Tongue (tissue), 1 donor: ENCODE measurements at regions not wholly inside any gene's neighbourhood (a gene's known extent, or its start where the extent isn't known, plus 50 kb on each side); places are given as distances from the start of the nearest gene placed in this dataset.

ENCODE experiments used
- DNase-seq: peaks from one replicate; pipeline ENCODE4 v3.0.0-alpha.2; 2015

DNA sequence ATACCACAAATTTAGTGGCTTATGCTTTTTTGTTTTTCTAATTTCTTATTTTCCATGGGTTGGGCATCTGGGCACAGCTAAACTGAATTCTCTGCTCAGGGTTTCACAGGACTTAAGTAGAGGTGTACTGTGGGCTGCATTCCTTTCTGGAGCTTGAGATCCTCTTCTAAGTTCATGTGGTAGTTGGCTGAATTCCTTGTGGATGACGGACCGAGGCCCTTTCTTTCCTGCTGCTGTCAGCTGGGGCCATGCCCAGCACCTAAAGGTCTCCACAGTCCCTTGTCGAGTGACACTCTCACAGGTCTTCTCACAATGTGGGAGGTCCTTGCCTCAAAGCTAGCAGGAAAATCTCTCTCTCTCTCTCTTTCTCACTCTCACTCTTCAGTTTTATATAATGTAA is 433.5 kb upstream of the LRATD1 start:
- no peak for DNase-seq

DNA sequence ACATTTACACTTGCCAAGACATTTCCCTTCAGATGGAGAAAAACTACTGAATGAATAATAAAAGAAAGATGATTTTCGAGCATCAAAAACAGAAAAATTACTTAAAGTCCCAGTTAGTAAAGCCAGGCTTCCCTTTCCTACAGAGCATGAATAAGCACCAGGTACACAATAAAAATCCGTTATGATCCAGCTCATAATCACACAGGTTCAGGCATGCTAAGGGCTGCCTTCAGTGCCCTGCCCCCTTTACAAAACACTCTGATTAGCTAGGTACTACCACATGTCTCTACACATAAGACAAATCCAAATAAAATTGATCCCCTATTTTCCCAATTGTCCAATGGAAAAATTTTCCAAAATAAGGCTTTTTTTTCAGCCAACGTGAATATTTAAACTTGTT is 413.2 kb upstream of the LRATD1 start:
- no peak for DNase-seq

DNA sequence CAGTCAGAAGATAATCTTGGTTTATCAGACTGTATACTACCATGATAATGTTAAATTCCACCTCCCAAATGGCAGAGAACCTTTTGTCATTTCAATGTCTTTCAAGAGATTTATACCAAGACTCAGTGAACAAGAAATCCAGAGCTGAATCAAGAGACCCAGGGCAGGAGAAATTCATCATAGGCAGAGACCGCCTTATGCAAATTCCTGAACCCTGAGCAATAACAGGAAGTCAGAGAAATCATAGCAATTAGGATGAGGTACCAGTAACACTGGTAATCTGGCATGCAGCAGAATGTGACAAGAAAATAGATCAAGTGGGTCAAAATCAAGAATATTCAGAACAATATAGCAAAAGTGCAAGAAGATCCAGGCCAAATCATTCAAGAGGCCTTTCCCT is 412.4 kb upstream of the LRATD1 start:
- DNase-seq = no peak

DNA sequence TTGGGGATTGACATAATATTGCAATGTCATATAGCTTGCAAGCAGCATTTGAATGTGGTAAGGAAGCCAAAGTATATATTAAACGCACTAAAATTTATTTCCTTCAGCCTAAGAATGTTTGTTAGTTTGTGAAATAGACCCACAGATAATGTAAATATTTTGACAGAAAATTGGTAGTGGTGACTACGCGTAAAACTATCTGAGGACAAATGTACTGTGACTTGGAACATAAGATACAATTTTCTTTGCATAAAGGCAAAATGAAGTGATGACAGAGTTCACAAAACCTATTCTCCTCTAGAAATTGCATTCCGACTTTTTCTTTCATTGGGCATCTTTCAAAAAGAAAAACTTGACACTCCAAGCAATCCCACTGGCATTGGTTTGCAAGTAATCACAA is 411.1 kb upstream of the LRATD1 start:
- no peak for DNase-seq

DNA sequence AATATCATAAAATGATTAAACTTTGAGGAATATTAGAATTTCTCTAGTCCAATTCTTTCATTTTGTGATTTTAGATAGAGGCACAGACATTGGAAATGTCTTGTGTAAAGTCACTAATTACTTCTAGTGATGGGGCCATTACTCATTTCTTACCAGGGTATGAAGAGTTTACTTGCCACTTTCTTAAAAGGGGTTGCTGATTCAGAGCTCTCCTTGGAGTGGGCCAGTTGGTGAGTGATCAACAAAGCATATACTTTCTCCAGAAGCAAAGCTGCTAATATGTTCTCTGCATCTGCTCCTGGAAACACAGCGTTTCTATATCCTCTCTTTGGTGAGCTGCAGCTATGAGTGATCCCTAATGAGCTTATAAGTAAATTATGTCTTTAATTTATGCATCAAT is 408.9 kb upstream of the LRATD1 start:
- DNase-seq = no peak

DNA sequence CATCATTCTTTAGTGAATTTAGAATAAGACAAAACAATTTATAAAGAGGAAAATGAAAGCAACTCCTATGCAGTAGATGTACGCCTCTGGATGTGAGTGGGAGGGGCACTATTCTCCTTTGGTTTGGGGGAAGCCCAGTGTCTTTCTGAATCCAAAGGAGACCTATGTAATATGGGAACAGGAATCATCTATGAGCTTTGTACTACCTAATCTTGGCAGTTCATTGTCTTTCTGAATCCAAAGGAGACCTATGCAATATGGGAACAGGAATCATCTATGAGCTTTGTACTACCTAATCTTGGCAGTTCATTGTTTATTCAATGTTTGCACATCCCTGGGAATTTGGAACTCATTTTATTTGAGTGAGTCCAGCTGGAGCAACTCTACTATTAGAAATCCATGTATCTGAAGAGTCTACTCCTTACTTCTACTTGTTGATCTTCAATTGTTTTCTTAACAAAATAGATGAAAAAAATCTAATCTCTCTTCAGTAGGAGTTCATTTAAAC is 401.1 kb upstream of the LRATD1 start:
- peak; percentile 11 for DNase-seq

DNA sequence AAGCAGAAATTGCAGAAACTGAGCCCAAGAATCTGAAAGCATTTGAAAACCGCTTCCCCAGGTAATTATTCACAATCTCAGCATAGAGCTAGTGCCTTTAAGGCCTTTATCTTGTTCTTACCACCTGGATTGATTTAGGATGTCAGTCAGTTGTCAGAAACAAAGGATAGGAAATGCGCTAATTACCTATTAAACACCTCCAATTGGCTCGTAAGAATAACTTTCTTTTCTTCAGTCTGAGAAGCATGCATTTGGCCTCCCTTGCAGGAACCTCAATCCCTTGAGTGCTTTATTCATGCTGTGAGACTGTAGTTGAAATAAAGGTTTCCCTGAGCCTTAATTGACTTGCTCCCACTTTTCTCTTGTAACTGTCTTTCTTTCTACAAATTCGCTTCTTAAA is 400.3 kb upstream of the LRATD1 start:
- DNase-seq = no peak

DNA sequence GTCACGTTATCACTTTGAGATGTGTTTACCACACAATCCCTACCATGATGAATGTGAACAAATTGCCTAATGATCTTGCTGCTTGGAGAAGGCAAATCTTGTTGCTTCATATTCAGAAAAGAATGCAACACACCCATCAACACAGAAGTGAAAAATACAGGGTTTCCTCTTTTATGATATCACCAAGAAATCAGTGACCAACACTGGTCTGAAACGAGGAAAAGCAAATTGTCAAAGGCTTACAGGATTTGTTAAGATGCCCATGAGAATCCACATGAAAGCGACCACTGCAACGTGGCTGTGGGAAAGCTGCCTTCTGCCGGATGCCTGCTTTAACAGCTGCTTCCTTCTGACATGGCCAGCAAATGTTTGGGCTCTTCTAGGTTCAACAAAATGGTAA is 397.6 kb upstream of the LRATD1 start:
- peak; percentile 11 for DNase-seq

DNA sequence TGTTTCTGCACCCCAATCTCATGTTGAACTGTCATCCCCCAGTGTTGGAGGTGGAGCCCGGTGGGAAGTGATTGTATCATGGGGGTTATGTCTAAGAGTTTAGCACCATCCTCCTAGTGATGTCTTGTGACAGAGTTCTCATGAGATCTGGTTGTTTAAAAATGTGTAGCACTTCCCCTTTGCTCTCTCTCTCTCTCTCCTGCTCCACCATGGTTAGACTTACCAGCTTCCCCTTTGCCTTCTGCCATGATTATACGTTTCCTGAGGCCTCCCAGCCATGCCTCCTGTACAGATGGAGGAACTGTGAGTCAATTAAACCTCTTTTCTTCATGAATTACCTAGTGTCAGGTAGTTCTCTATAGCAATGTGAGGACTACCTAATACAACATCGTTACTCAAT is 396.9 kb upstream of the LRATD1 start:
- no peak for DNase-seq

DNA sequence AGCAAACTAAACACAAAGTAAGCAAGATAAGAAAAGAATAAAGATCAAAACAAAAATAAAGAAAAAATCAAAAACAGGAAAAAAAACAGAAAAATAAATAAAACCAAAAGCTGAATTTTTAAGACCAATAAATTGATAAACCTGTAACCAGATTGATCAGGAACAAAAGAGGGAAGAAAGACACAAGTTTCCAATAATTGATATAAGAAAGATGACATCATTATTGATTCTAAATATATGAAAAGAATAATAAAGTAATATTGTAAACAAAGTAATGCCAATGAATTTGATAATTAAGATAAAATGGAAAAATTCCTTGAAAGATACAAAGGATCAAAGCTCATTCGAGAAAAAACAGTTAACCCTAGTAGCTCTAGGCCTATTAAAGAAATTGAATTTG is 394.6 kb upstream of the LRATD1 start:
- no peak for DNase-seq

DNA sequence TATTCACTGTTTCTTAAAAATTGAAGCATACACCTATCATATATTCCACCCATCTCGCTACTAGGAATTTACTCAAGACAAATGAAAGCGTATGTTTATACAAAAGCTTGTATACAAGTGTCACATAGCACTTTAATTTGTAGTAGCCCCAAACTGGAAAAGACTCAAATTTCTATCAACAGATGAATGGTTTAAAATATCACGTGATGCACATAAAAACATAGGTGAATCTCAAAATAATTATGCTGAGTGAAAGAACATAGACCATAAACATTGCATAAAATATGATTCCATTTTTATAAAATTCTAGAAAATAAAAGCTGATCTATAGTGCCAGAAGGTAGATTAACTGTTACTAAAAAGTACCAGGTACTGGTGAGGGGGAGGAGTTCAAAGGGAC is 392.9 kb upstream of the LRATD1 start:
- no peak for DNase-seq

DNA sequence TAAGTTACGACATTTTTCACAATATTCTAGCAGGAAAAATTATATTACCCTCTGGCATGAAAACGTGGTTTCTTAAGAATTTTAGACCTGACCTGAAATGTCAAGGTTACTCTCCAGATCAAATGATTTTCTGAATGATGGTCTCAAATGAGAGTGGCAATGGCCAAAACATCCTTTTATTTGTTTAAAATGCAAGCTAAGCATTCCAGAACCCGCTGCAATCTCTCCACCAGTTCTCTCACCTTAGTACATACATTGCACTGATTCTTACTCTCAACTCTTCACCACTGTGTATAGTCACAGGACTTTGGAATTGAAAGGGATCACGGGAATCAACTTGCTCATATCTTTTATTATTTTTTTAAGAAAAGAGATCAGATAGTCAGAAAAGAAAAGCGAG is 391.6 kb upstream of the LRATD1 start:
- DNase-seq = no peak

DNA sequence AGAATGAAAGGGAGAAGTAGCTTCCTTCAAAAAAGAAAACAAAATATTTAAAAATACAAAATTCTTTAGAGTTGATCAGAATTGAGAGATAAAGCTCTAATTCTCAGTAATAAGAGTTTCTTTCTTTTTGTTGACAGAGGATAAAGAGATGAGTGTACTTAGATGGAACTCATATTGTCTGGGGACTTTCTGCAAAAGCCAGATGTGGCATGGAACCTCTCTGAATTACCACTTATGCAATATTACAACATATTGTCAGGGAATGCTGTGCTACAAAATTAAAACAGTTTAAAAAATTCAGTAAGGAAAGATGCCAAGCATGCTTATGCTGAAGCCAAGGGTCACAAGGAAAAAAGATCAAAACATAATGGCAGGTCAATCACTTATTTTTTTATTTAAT is 386.6 kb upstream of the LRATD1 start:
- no peak for DNase-seq

DNA sequence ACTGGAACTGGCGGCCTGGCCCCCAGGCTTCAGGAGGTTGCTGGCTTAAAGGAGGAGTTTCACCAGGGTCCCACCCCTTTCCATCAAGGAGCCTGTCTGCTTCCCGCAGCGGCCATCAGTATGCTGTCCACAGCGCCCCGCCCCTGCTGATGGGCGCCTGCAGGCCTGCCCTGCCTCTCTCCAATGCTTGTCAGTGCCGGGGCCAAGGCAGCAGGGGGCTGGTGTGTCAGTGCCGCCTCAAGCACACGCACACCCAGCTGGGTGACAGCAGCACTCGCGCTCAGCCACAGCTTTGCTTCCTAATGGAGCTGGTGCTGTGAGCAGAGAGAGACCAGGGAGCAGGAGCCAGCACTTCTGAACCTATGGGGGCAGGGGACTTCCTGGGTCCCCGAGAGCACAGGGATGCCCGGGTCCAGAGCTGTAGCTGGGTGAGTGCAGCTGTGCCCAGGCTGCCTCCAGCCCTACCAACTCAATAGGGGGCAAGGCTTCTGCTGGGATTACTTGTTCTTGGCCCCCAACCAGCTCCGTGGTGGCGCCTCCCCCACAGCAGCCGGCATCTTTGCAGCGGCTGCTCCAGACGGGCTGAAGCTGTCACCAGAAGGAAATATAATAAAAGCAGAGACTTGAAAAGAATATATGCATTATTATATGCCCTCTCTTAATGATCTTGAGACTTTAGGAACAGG is 377.2 kb upstream of the LRATD1 start:
- DNase-seq = no peak

DNA sequence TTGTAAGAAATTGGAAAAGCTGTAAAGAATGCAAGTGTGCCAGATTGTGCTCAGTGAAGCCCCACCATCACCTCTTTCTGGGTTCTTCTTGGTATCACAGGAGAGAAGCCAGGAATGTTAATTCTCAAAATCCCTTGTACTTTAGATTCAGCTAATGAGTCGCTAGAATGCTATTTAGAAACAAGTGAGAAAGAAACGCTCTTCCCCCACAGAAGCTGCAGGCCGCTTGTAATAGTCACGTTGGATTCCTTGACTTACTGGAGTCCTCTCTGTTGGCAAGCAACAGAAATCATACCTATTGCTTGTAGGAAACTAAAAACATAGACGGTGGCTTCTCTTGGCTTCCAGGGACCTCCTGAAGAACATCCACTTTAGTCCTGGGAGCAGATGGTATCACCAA is 375.6 kb upstream of the LRATD1 start:
- DNase-seq = no peak

DNA sequence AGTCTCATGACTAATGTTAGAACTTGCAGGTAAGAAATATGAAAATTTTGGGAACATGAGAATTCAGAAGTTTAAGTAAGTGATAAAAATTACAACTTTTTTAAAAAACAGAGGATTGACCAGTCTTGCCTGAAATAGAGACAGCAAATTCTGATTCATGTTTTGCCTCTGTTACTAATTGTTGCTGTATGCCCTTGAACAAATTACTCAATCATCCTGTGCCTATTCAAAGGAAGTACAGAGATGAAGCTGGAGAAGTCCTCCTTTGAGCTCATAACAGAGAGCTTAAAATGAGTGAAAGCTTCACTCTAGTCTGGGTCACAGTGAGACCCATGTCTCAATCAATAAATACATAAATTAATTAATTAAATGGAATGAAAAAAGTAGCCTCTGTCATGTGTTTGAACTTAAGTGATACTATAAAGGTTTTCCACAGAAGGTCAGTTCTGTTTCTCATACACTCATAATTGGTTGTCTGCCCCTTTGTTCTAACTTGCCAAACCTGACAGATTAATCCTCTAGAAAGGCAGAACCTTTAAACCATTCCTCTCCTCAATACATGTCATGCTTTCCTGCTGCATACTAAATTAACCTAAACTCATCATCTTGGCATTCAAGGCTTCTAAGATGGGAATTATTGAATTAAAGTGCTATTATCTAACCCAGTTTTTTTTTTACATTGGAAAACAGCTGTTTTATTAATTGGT is 374.6 kb upstream of the LRATD1 start:
- DNase-seq = no peak

DNA sequence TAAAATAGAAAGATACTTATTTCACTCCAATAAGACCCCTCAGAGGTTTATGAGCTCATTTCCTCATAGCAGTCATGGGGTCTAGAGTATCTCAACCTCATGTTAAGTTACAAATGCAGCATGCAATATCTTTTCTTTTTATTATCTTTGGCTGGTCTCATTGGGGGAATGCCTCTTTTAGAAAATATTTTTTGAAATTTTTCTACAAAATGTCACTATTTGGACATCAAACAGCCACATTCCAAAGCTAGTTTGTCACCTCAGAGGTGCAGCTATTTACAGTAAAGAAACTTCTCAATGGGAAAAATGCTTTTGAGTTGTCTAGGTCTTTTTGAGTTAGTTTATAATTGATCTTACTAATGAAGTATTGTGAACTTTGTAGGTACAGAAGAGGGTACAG is 370.7 kb upstream of the LRATD1 start:
- no peak for DNase-seq

DNA sequence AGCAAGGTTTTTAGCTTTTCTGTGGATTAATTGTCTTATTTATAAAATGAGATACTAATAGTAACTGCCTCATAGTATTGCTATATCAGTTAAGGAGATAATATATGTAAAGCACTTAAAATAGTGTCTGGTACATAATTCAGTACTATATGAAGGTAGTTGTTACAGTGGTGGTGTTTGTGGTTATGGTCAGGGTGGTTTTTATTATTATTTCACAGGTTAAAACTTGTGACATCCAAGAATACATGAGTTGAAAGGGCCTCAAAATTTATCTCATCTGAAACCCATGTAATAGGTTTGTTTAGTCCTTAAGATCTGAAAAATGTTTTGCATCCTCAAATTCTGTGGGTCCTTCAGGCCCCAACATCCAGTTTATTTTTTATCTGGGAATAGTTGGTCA is 369.5 kb upstream of the LRATD1 start:
- no peak for DNase-seq

DNA sequence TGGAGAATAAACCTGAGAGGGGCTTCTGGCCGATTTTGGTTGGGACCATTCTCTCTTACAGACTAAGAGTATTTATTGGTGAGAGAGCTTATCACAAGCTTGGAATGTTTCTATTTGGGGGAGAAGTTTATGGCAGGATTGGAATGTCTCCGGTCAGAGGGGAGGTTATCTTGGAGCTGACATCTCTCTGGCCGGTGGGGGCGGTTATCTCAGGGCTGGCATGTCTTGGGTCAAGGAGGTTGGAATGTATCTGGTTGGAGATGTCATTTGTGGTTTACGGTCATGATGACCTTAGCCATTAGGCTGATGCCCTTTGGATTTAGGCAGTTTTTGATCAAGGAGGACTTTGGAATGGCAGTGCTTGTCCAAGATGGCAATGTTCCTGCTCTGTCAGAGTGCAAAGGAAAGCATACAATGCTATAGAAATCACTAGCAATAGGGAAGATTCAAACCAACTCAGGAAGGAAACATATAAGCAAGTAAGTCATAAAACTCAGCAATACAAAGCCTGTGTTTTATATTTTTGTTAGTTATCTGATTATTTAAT is 362.4 kb upstream of the LRATD1 start:
- DNase-seq = no peak

DNA sequence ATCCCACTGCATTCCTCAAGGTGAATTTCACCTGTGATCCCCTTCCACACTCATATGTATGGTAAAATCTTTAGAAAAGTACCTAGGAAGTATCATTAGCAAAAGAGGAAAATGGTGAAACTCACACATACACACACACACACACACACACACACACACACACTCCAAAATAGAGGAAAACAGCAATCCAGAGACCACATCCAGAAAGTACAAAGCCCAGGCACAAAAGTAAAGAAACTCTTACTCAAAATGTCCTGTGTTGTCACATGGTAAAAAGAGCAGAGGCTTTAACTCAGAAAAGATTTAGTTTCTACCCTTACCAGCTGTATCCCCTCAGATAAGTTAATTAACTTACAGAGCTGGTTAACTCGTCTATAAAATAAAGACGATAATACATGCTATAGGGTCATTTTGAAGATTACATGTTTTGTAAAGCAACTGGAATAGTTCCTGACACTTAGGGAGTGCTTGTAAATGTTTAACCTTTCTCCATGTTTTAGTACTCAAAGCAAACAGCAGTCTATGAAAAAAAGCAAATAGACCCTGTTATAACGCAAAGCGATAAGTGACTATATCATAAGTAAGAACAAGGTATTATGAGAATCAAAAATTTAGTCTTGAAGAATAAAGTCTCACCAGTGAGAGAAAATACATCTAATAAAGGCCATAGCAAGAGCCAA is 360.0 kb upstream of the LRATD1 start:
- DNase-seq = no peak

DNA sequence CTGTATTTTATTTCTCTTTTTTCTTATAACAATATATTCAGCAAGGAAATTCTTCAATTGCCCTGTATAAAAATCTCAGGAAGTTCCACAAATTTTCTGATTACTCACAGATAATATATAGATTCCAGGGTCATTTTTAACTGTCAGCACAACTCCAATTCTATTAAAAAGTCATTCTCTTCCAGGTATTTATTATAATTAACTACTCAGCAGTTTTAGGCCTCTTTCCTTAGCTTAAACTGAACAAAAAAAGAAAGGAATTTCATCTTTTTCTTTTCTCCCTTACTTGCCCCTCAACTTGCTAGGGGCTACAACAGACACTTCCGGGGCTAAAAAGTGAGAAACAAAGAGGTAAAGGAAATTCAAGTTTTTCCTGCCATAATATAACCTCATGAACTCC is 358.9 kb upstream of the LRATD1 start:
- DNase-seq = no peak

DNA sequence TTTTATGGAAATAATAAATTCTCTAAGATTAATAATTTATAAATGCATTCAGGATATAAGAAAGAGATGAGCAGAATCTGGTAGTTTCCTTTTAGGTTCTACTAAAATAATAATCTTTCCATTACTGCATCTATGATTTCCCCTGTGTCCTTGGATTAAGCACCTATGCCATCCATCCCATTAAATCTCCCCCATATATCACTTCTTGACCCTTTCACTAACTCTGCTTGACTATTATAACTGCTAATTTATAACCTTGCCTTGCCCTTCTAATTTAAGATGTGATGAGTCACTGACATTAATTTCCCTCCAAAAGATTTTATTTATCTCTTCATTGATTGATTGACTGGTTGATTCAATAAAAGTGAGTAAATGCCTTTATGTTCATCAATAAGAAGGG is 348.3 kb upstream of the LRATD1 start:
- DNase-seq = no peak

DNA sequence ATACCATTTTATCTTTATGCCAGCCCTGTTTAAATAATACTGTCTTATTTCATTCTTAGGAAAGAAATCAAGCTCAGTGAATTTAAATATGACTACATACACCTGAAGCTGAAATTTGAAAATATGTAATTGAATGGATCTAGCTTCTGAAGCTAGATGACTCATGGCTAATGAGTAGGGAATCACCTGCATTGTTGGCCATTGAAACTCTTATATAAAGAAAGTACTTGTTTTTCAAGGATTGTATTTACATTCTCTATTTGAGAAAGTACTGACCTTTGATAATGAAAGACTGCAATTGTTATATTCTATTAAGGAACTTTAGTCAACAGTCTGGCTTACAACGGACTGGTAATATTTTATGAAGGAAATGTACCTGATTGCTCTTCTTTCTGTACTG is 346.7 kb upstream of the LRATD1 start:
- no peak for DNase-seq
